Ovary (tissue), 3 donors: ENCODE measurements at regions not wholly inside any gene's neighbourhood (a gene's known extent, or its start where the extent isn't known, plus 50 kb on each side); places are given as distances from the start of the nearest gene placed in this dataset.

Experiments
- CTCF ChIP-seq, 3 donors: fragments of 450-650 bp in 2 of 3; fragments of 200-600 bp in 1 of 3; IDR thresholded peaks; one replicate each; pipeline versions ENCODE4 v1.5.1 to v1.8.0; 2016 to 2022; ENCODE audit warnings: antibody characterized with exemption in 3 of 3, mild to moderate bottlenecking in 1 of 3
- EP300 ChIP-seq: sonication (generic); formaldehyde crosslinking; IDR thresholded peaks from one replicate; pipeline ENCODE4 v1.6.1; 2017; ENCODE audit warnings: antibody characterized with exemption
- donor health status: DM: no; HTN: no; CAD: no.

DNA sequence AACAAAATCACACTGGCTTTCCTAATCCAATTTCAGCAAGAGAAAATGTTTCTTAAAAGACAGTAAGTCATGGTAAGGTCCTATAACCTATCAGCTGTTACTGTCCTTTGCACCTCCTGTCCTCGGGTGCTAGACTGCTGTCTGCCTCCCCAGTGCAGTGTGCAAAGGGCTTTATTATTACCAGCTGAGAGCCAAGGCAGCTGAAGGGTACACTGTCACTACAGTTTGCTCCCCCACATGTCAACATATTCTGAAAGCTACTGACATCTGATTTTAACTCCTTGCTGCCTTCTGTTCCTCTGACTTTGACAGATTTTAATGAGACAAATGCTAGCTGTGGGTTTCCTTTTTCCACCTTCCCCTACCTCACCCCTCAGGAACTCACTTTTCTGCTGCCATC is 389.4 kb upstream of the SLC24A2 start:
- TF ChIP-seq CTCF (IDR thresholded peaks at IDR 0.05) (no peak), EP300 (no peak)
